ENCODE measurements at regions not wholly inside any gene's neighbourhood (a gene's known extent, or its start where the extent isn't known, plus 50 kb on each side); places are given as distances from the start of the nearest gene placed in this dataset.

- no peaks in the 10 kb centered on the region for H3K36me3 ChIP-seq (replicated peaks in 1 of 2; ENCODE audit: insufficient read depth in 1 of 2, low read depth in 2 of 2)
- TF ChIP-seq POLR2A (IDR thresholded peaks at IDR 0.05): no peak
- TF ChIP-seq, protein P1, sequence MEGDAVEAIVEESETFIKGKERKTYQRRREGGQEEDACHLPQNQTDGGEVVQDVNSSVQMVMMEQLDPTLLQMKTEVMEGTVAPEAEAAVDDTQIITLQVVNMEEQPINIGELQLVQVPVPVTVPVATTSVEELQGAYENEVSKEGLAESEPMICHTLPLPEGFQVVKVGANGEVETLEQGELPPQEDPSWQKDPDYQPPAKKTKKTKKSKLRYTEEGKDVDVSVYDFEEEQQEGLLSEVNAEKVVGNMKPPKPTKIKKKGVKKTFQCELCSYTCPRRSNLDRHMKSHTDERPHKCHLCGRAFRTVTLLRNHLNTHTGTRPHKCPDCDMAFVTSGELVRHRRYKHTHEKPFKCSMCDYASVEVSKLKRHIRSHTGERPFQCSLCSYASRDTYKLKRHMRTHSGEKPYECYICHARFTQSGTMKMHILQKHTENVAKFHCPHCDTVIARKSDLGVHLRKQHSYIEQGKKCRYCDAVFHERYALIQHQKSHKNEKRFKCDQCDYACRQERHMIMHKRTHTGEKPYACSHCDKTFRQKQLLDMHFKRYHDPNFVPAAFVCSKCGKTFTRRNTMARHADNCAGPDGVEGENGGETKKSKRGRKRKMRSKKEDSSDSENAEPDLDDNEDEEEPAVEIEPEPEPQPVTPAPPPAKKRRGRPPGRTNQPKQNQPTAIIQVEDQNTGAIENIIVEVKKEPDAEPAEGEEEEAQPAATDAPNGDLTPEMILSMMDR (IDR thresholded peaks at IDR 0.05): no peak
- ATAC-seq (no peak), DNase-seq (no peak)
- H3K9me3 ChIP-seq: no peaks in the 10 kb centered on the region
- 27 to 44% methylated on average over 2 of the region's 2 CpGs for WGBS, 2 donors
- H3K27me3 ChIP-seq: no peaks in the 10 kb centered on the region
- no peak overlapping the region for H3K27ac ChIP-seq
- intact Hi-C loops (cut with DNase I): no loop called here
- no peak overlapping the region for H3K4me3 ChIP-seq
- no peaks in the 10 kb centered on the region for H3K4me1 ChIP-seq
These were observed 200.6 kb upstream of the ZBTB20 start for GRCh38 chr3:115347737-115348136.

GRCh38 chr3:115348412-115348811 is 201.3 kb upstream of the ZBTB20 start:
- Histone ChIP-seq H3K36me3 (replicated peaks in 1 of 2; ENCODE audit: insufficient read depth in 1 of 2, low read depth in 2 of 2) (no peaks in the 10 kb centered on the region), H3K4me3 (no peak overlapping the region), H3K4me1 (no peaks in the 10 kb centered on the region), H3K27ac (no peak overlapping the region), H3K9me3 (no peaks in the 10 kb centered on the region), H3K27me3 (no peaks in the 10 kb centered on the region)
- WGBS, 2 donors: 52 to 66% methylated on average over 3 of the region's 3 CpGs
- TF ChIP-seq POLR2A (IDR thresholded peaks at IDR 0.05): no peak
- TF ChIP-seq, protein P1 (IDR thresholded peaks at IDR 0.05): no peak
- DNase-seq (no peak), ATAC-seq (no peak)
- intact Hi-C loops (cut with DNase I): no loop called here

- Histone ChIP-seq H3K4me3 (no peak overlapping the region), H3K9me3 (no peaks in the 10 kb centered on the region), H3K27me3 (no peaks in the 10 kb centered on the region), H3K36me3 (replicated peaks in 1 of 2; ENCODE audit: insufficient read depth in 1 of 2, low read depth in 2 of 2) (no peaks in the 10 kb centered on the region), H3K4me1 (no peaks in the 10 kb centered on the region), H3K27ac (no peak overlapping the region)
- intact Hi-C loops (cut with DNase I): no loop called here
- ATAC-seq: no peak
- DNase-seq: no peak
- WGBS, 2 donors: 75% methylated on average over 4 of the region's 4 CpGs
- TF ChIP-seq, protein P1 (IDR thresholded peaks at IDR 0.05): no peak
- no peak for TF ChIP-seq POLR2A (IDR thresholded peaks at IDR 0.05)
These were observed 202.1 kb upstream of the ZBTB20 start for GRCh38 chr3:115348951-115349745.

DNA sequence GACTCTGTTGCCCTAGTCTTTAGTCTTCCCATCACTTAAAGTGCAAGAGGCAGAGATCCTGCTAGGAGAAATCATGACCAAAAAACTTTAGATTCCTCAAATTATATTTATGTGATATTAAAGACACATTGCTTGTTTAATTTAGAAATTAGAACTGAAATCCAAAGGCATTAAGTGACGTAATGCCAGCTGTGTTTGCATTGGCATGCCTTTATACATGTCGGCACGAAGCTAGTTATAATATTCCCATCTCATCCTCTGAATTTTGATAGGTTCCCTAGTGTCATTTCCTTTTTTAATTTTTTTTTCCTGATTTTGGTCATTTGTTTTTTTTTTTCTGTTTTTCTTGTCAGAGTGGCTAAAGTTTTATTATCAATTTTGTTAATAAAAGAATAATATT is 203.5 kb upstream of the ZBTB20 start:
- no peak overlapping the region for H3K27ac ChIP-seq
- H3K9me3 ChIP-seq: no peaks in the 10 kb centered on the region
- ATAC-seq: no peak
- H3K4me3 ChIP-seq: no peak overlapping the region
- H3K4me1 ChIP-seq: no peaks in the 10 kb centered on the region
- DNase-seq: no peak
- intact Hi-C loops (cut with DNase I): no loop called here
- H3K36me3 ChIP-seq (replicated peaks in 1 of 2; ENCODE audit: insufficient read depth in 1 of 2, low read depth in 2 of 2): no peaks in the 10 kb centered on the region
- WGBS, 2 donors: 57 to 64% methylated on average over 3 of the region's 3 CpGs
- TF ChIP-seq, protein P1 (IDR thresholded peaks at IDR 0.05): no peak
- no peak for TF ChIP-seq POLR2A (IDR thresholded peaks at IDR 0.05)
- H3K27me3 ChIP-seq: no peaks in the 10 kb centered on the region

GRCh38 chr3:115351193-115351592 is 204.1 kb upstream of the ZBTB20 start:
- Histone ChIP-seq H3K9me3 (no peaks in the 10 kb centered on the region), H3K27me3 (no peaks in the 10 kb centered on the region), H3K4me1 (no peaks in the 10 kb centered on the region), H3K27ac (no peak overlapping the region), H3K4me3 (no peak overlapping the region), H3K36me3 (replicated peaks in 1 of 2; ENCODE audit: insufficient read depth in 1 of 2, low read depth in 2 of 2) (no peaks in the 10 kb centered on the region)
- no peak for TF ChIP-seq POLR2A (IDR thresholded peaks at IDR 0.05)
- TF ChIP-seq, protein P1 (IDR thresholded peaks at IDR 0.05): no peak
- intact Hi-C loops (cut with DNase I): no loop called here
- WGBS, 2 donors: 67 to 76% methylated on average over 4 of the region's 4 CpGs
- ATAC-seq: no peak
- no peak for DNase-seq
